ENCODE measurements at regions not wholly inside any gene's neighbourhood (a gene's known extent, or its start where the extent isn't known, plus 50 kb on each side); places are given as distances from the start of the nearest gene placed in this dataset.

DNA sequence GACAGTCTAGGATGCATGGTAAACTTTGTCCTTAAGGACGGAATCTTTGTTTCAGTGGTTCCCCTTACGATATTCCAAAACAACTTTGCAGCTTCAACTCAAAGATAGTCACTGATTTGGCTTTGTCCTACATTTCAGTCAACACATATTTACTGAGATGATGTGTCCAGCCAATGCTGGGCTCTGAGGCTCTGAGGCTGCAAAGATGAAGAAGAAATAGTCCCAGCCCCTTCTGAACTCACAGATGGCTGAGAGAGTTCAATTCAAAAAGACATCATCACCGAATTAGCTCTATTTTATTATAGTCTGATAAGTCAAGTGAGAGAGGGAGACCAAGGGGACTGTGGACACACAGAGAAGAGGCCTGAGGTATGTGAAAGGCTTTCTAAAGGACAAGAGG is 544.0 kb downstream of the ACTL7B start:
- no peak overlapping the region for H4K8ac ChIP-seq (ENCODE audit: low read depth in 2 of 2, low read length in 2 of 2)
- H3K9me1 ChIP-seq (ENCODE audit: insufficient read depth, low read length), result no peaks in the 10 kb centered on the region
- no peak overlapping the region for H3K4ac ChIP-seq (ENCODE audit: low read depth, low read length)
- DNase-seq (no peak), ATAC-seq (ENCODE audit: low read depth) (no peak)
- H2BK120ac ChIP-seq (ENCODE audit: low read depth, low read length), result no peak overlapping the region
- no peak overlapping the region for H3K18ac ChIP-seq (ENCODE audit: low read depth, low read length)
- no peak overlapping the region for H2AFZ ChIP-seq (replicated peaks; ENCODE audit: low read length, poor library complexity)
- no peak overlapping the region for H2BK5ac ChIP-seq (ENCODE audit: low read depth, low read length, poor library complexity, severe bottlenecking)
- H3K4me1 ChIP-seq (ENCODE audit: control insufficient read depth, insufficient read depth, low read length), result peaks cover 2% of the 10 kb centered on the region; the same call in 1 of the 2 replicates
- H4K91ac ChIP-seq (ENCODE audit: insufficient read depth, low read depth, low read length), result no peak overlapping the region
- no peak overlapping the region for H3K23ac ChIP-seq (ENCODE audit: low read depth, low read length)
- no peak overlapping the region for H2AK9ac ChIP-seq (replicated peaks; ENCODE audit: low read depth, low read length, poor library complexity)
- no peak overlapping the region for H3K9ac ChIP-seq (ENCODE audit: low read depth, low read length)
- WGBS, 2 experiments (ENCODE audit: extremely low coverage in 2 of 2, insufficient read length in 1 of 2), result no CpG with 5 or more reads among the region's 3 CpGs
- dilution Hi-C loops (cut with HindIII; ENCODE audit: low sequenced_read_pairs, unreplicated experiment) (no loop called here), in situ Hi-C loops (cut with MboI; ENCODE audit: low sequenced_read_pairs) (no loop called here), intact Hi-C loops (cut with micrococcal nuclease) (no loop called here)
- H3K14ac ChIP-seq (replicated peaks; ENCODE audit: low read depth, low read length), result no peak overlapping the region
- H3K9me3 ChIP-seq (ENCODE audit: control insufficient read depth, insufficient read depth, low read length), result no peaks in the 10 kb centered on the region
- H3K4me3 ChIP-seq (ENCODE audit: insufficient read depth, low read depth, low read length), result no peak overlapping the region
- H4K20me1 ChIP-seq (ENCODE audit: insufficient read depth, low read length), result no peaks in the 10 kb centered on the region
- ChIA-PET POLR2A (ENCODE audit: unreplicated experiment) (no interaction called here), CTCF (no interaction called here)
- no peak overlapping the region for H4K5ac ChIP-seq (ENCODE audit: low read depth, low read length)
- H3K36me3 ChIP-seq (ENCODE audit: control insufficient read depth, insufficient read depth, low read length), result no peaks in the 10 kb centered on the region
- H3K79me1 ChIP-seq (ENCODE audit: low read depth in 1 of 2, low read length in 2 of 2), result no peaks in the 10 kb centered on the region
- BruUV-seq (replicated peaks), result no TSS peak
- H2AK5ac ChIP-seq (ENCODE audit: low read depth, low read length), result no peak overlapping the region
- no peak overlapping the region for H2BK20ac ChIP-seq (ENCODE audit: low read depth, low read length)
- TF ChIP-seq POLR2A (IDR thresholded peaks at IDR 0.05; ENCODE audit: low read depth, low read length), result no peak
- TF ChIP-seq CEBPB (IDR thresholded peaks at IDR 0.05; ENCODE audit: low read depth, low read length), result no peak
- TF ChIP-seq NFE2L2 (IDR thresholded peaks at IDR 0.05; ENCODE audit: low read depth, low read length), result no peak
- no peak for TF ChIP-seq MAZ (IDR thresholded peaks at IDR 0.05; ENCODE audit: borderline replicate concordance, low read depth, low read length)
- TF ChIP-seq MXI1 (IDR thresholded peaks at IDR 0.05; ENCODE audit: borderline replicate concordance, low read depth, low read length), result no peak
- no peak for TF ChIP-seq MAFK (IDR thresholded peaks at IDR 0.05; ENCODE audit: low read depth, low read length)
- no peak for TF ChIP-seq SMC3 (IDR thresholded peaks at IDR 0.05; ENCODE audit: low read depth, low read length)
- no peak for TF ChIP-seq RCOR1 (IDR thresholded peaks at IDR 0.05; ENCODE audit: insufficient replicate concordance, low read length)
- TF ChIP-seq CHD1 (IDR thresholded peaks at IDR 0.05; ENCODE audit: low read depth, low read length), result no peak
- TF ChIP-seq RAD21 (IDR thresholded peaks at IDR 0.05; ENCODE audit: low read length), result no peak
- H3K27me3 ChIP-seq (ENCODE audit: control insufficient read depth, insufficient read depth, low read length), result no peaks in the 10 kb centered on the region; the same call in 1 of the 2 replicates
- no peak overlapping the region for H3K27ac ChIP-seq (ENCODE audit: insufficient read depth, low read length)
- no peak overlapping the region for H3K4me2 ChIP-seq (ENCODE audit: low read depth, low read length)
- H3K56ac ChIP-seq (ENCODE audit: extremely low read depth, insufficient read depth, low read length), result no peak overlapping the region
- H2BK15ac ChIP-seq (ENCODE audit: low read depth, low read length), result no peak overlapping the region
